PFSK-1 (cell line): ENCODE measurements at regions not wholly inside any gene's neighbourhood (a gene's known extent, or its start where the extent isn't known, plus 50 kb on each side); places are given as distances from the start of the nearest gene placed in this dataset.

ENCODE experiments used
- POLR2AphosphoS5 ChIP-seq: IDR thresholded peaks from 2 replicates; pipeline ENCODE4 v1.6.1; 2012; ENCODE audit warnings: low read depth, mild to moderate bottlenecking, control low read depth, low read length, moderate library complexity
- SIN3A ChIP-seq: IDR thresholded peaks from 2 replicates; pipeline ENCODE4 v1.6.1; 2012; ENCODE audit warnings: mild to moderate bottlenecking, low read length, moderate library complexity, borderline replicate concordance; ENCODE audit not compliant: insufficient read depth
- TAF1 ChIP-seq: IDR thresholded peaks from 2 replicates; pipeline ENCODE4 v1.6.1; 2012; ENCODE audit warnings: low read length, control low read depth, borderline replicate concordance; ENCODE audit not compliant: insufficient read depth

GRCh38 chr10:28958468-28958867, 281.1 kb downstream of the BAMBI start:
- TF ChIP-seq SIN3A (no peak), POLR2AphosphoS5 (no peak), TAF1 (no peak)
